Endothelial cell of umbilical vein (primary cell): ENCODE measurements at regions not wholly inside any gene's neighbourhood (a gene's known extent, or its start where the extent isn't known, plus 50 kb on each side); places are given as distances from the start of the nearest gene placed in this dataset.

Experiments
- BruUV-seq: library from RNA; stranded (reverse); fragments of 400-500 nt; replicated peaks from 2 replicates; lab custom pipeline; 2021; lab: Mats Ljungman, UMichigan
- CTCF ChIA-PET: fragments of 300-600, 350-600 bp; sonication (Branson Sonifier 250); formaldehyde crosslinking; loops from one replicate; lab custom pipeline; 2021; ENCODE audit warnings: antibody characterized with exemption, inconsistent platforms; lab: Charles Lee
- POLR2A ChIA-PET: fragments of 300-600, 350-600 bp; sonication (Branson Sonifier 250); formaldehyde crosslinking; loops from one replicate; lab custom pipeline; 2021; ENCODE audit warnings: antibody characterized with exemption, inconsistent platforms; lab: Charles Lee
- DNase-seq: peaks from one replicate; pipeline ENCODE4 v3.0.0-alpha.2; 2011; ENCODE audit warnings: low read depth, low spot score
- FAIRE-seq: peaks from 2 replicates; lab custom pipeline; 2011; peaks lifted over from hg19 to GRCh38; lab: Jason Lieb, UNC
- H2AFZ ChIP-seq: 2 replicates; pipeline ENCODE4 v1.6.0; 2012; ENCODE audit warnings: low read depth, low read length, control low read depth, inconsistent platforms
- H3K27ac ChIP-seq: 2 replicates; pipeline ENCODE4 v1.5.1; 2011; ENCODE audit warnings: low read depth, mild to moderate bottlenecking, control low read depth, low read length, moderate library complexity; ENCODE audit not compliant: insufficient read depth
- H3K27me3 ChIP-seq, 2 experiments: 2 replicates each; pipeline versions ENCODE4 v1.6.0 to v1.6.1; 2011; ENCODE audit warnings: low read length in 2 of 2, mixed read lengths in 1 of 2; ENCODE audit not compliant: control insufficient read depth in 2 of 2, insufficient read depth in 2 of 2
- H3K36me3 ChIP-seq, 2 experiments: 2 replicates in 1 of 2; 3 replicates in 1 of 2; pipeline ENCODE4 v1.5.1; 2011; ENCODE audit warnings: low read length in 2 of 2, mild to moderate bottlenecking in 1 of 2, moderate library complexity in 1 of 2; ENCODE audit not compliant: control insufficient read depth in 2 of 2, insufficient read depth in 2 of 2; ENCODE audit errors: extremely low read depth in 1 of 2
- H3K4me1 ChIP-seq: 3 replicates; pipeline ENCODE4 v1.5.1; 2011; ENCODE audit warnings: mild to moderate bottlenecking, low read length; ENCODE audit not compliant: control insufficient read depth, insufficient read depth; ENCODE audit errors: extremely low read depth
- H3K4me2 ChIP-seq: 2 replicates; pipeline ENCODE4 v1.6.1; 2011; ENCODE audit warnings: low read length, control low read depth, mixed read lengths; ENCODE audit not compliant: insufficient read depth
- H3K4me3 ChIP-seq, 3 experiments: fragments of 200-600 bp in 1 of 3; sonication (generic), shearing (Covaris generic) in 1 of 3; replicated peaks in 1 of 3; 2 replicates each; pipeline ENCODE4 v1.5.1; 2011 to 2016; ENCODE audit warnings: control low read depth in 3 of 3, low read length in 3 of 3, mild to moderate bottlenecking in 2 of 3, inconsistent platforms in 1 of 3, low read depth in 1 of 3, moderate library complexity in 1 of 3; ENCODE audit not compliant: insufficient read depth in 1 of 3
- H3K79me2 ChIP-seq: 2 replicates; pipeline ENCODE4 v1.6.0; 2012; ENCODE audit warnings: low read length, inconsistent platforms; ENCODE audit not compliant: control insufficient read depth, insufficient read depth
- H3K9ac ChIP-seq: replicated peaks from 2 replicates; pipeline ENCODE3; 2011; ENCODE audit warnings: low read length, control low read depth; ENCODE audit not compliant: insufficient read depth; ENCODE audit errors: extremely low read depth
- H3K9me1 ChIP-seq: replicated peaks from 3 replicates; pipeline ENCODE4 v1.6.0; 2011; ENCODE audit warnings: mild to moderate bottlenecking, low read length; ENCODE audit not compliant: control insufficient read depth, insufficient read depth; ENCODE audit errors: extremely low read depth
- H3K9me3 ChIP-seq: replicated peaks from 2 replicates; pipeline ENCODE4 v1.5.1; 2012; ENCODE audit warnings: low read length, inconsistent platforms; ENCODE audit not compliant: control insufficient read depth, insufficient read depth
- H4K20me1 ChIP-seq: replicated peaks from 2 replicates; pipeline ENCODE3; 2011; ENCODE audit warnings: mild to moderate bottlenecking, low read length; ENCODE audit not compliant: control insufficient read depth, insufficient read depth; ENCODE audit errors: extremely low read depth
- FOS ChIP-seq: IDR thresholded peaks from 2 replicates; pipeline ENCODE4 v1.6.1; 2011; ENCODE audit warnings: mild to moderate bottlenecking, low read length, moderate library complexity, borderline replicate concordance; ENCODE audit not compliant: insufficient read depth
- GATA2 ChIP-seq: IDR thresholded peaks from 2 replicates; pipeline ENCODE4 v1.7.0; 2011; ENCODE audit warnings: low read depth, mild to moderate bottlenecking, moderate library complexity, mixed read lengths, low read length; ENCODE audit not compliant: insufficient read length, insufficient read depth
- JUN ChIP-seq: IDR thresholded peaks from 2 replicates; pipeline ENCODE4 v1.6.1; 2011; ENCODE audit warnings: borderline replicate concordance, low read depth; ENCODE audit not compliant: insufficient read length, insufficient read depth
- MYC ChIP-seq: IDR thresholded peaks from one replicate; pipeline ENCODE4 v1.6.1; 2011; ENCODE audit warnings: mild to moderate bottlenecking, low read depth, low read length
- POLR2AphosphoS5 ChIP-seq: IDR thresholded peaks from 2 replicates; pipeline ENCODE4 v1.6.1; 2012; ENCODE audit warnings: low read depth, mild to moderate bottlenecking, control low read depth, low read length, moderate library complexity; ENCODE audit not compliant: insufficient read depth
- dilution Hi-C: fragments of 300-500 bp; cut with MboI; formaldehyde crosslinking; loops from one replicate; pipeline ENCODE4 v1.15.0; 2019; ENCODE audit warnings: low sequenced_read_pairs; ENCODE audit not compliant: extremely low pct_ligation_motif_present
- intact Hi-C: fragments of 100-400 bp; cut with micrococcal nuclease; formaldehyde crosslinking; loops from one replicate; pipeline ENCODE4 v1.10.0; 2022
- TF ChIP-seq, protein P1 (sequence below), 2 donors: IDR thresholded peaks; 1 replicate in 1 of 2; 2 replicates in 1 of 2; pipeline ENCODE4 v1.5.1; 2011; ENCODE audit warnings: low read length in 2 of 2, mild to moderate bottlenecking in 2 of 2, moderate library complexity in 2 of 2, control low read depth in 1 of 2, inconsistent platforms in 1 of 2, low read depth in 1 of 2; ENCODE audit not compliant: insufficient read depth in 1 of 2; ENCODE audit errors: extremely low read depth in 1 of 2

DNA sequence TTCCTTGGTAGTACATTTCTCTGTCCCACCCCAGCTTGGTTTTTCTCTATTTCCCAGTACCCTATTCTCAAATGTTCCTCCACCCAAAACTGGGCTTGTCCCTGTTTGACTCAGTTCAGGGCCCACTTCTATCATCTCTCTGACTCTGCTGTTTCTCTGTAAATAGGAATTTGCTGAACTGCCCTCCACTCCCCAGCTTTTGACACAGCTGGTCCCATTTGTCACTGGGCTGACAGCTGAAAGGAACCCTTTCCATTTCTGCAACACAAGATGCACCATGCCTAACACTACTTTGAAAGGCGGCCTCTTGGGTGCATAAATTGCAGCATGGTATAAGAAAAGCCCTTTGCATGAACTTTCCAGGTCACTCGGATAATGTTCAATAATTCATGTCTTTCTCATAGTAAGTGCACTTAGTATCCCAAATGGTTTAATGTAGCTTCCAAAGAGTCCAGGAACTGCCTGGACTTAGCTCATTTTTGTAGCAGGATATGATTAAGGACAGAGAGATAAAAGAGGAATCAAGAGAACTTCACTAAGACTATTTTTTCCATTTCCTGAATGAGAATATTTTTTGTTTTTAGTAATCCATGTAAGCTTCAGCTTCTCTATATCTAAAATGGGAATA is 256.7 kb downstream of the CDH11 start:
- no peaks in the 10 kb centered on the region for H3K27me3 ChIP-seq
- dilution Hi-C loops: no loop called here
- no peaks in the 10 kb centered on the region for H3K9me1 ChIP-seq
- no peak overlapping the region for H3K9ac ChIP-seq
- DNase-seq (no peak), FAIRE-seq (no peak)
- no peaks in the 10 kb centered on the region for H3K4me1 ChIP-seq
- CTCF ChIA-PET: no interaction called here
- no peak overlapping the region for H3K27ac ChIP-seq
- H3K9me3 ChIP-seq: no peaks in the 10 kb centered on the region
- no peak overlapping the region for H3K4me2 ChIP-seq
- H3K36me3 ChIP-seq: no peaks in the 10 kb centered on the region
- H3K4me3 ChIP-seq: no peak overlapping the region
- POLR2A ChIA-PET: no interaction called here
- intact Hi-C loops: no loop called here
- TF ChIP-seq GATA2 (no peak), FOS (no peak), POLR2AphosphoS5 (no peak), JUN (no peak), MYC (no peak)
- TF ChIP-seq, protein P1, sequence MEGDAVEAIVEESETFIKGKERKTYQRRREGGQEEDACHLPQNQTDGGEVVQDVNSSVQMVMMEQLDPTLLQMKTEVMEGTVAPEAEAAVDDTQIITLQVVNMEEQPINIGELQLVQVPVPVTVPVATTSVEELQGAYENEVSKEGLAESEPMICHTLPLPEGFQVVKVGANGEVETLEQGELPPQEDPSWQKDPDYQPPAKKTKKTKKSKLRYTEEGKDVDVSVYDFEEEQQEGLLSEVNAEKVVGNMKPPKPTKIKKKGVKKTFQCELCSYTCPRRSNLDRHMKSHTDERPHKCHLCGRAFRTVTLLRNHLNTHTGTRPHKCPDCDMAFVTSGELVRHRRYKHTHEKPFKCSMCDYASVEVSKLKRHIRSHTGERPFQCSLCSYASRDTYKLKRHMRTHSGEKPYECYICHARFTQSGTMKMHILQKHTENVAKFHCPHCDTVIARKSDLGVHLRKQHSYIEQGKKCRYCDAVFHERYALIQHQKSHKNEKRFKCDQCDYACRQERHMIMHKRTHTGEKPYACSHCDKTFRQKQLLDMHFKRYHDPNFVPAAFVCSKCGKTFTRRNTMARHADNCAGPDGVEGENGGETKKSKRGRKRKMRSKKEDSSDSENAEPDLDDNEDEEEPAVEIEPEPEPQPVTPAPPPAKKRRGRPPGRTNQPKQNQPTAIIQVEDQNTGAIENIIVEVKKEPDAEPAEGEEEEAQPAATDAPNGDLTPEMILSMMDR (IDR thresholded peaks at IDR 0.05; ENCODE audit: extremely low read depth in 1 of 2, insufficient read depth in 1 of 2, low read depth in 1 of 2, low read length in 2 of 2): no peak
- no peaks in the 10 kb centered on the region for H3K79me2 ChIP-seq
- H2AFZ ChIP-seq: no peak overlapping the region
- no peaks in the 10 kb centered on the region for H4K20me1 ChIP-seq
- BruUV-seq: no TSS peak
